Left lung (tissue), 4 donors: ENCODE measurements at regions not wholly inside any gene's neighbourhood (a gene's known extent, or its start where the extent isn't known, plus 50 kb on each side); places are given as distances from the start of the nearest gene placed in this dataset.

Source experiments
- ATAC-seq: fragments of 200-7000 bp; cut with Tn5 transposase; one replicate; pipeline ENCODE4 v1.9.1; 2020; ENCODE audit warnings: moderate library complexity
- DNase-seq, 4 donors: peaks; one replicate each; pipeline ENCODE4 v3.0.0-alpha.2; 2013 to 2020
- H3K27ac ChIP-seq, 2 donors: fragments of 200-600 bp; sonication (generic) in 1 of 2; one replicate each; pipeline versions ENCODE4 v1.5.0 to v1.8.0; 2020 to 2021
- H3K27me3 ChIP-seq, 2 donors: fragments of 200-600 bp; sonication (generic) in 1 of 2; one replicate each; pipeline versions ENCODE4 v1.5.0 to v1.8.0; 2020 to 2021
- H3K36me3 ChIP-seq, 2 donors: fragments of 200-600 bp; sonication (generic) in 1 of 2; one replicate each; pipeline versions ENCODE4 v1.5.0 to v1.8.0; 2020 to 2021
- H3K4me1 ChIP-seq, 2 donors: fragments of 200-600 bp; one replicate each; pipeline ENCODE4 v1.8.0; 2021
- H3K4me3 ChIP-seq, 2 donors: fragments of 200-600 bp; sonication (generic) in 1 of 2; one replicate each; pipeline versions ENCODE4 v1.5.0 to v1.8.0; 2020 to 2021; ENCODE audit warnings: mild to moderate bottlenecking in 1 of 2
- H3K9me3 ChIP-seq, 2 donors: fragments of 200-600 bp; sonication (generic) in 1 of 2; one replicate each; pipeline versions ENCODE4 v1.5.0 to v1.8.0; 2020 to 2021
- CTCF ChIP-seq, 2 donors: fragments of 200-600 bp; sonication (generic) in 1 of 2; IDR thresholded peaks; one replicate each; pipeline versions ENCODE4 v1.5.0 to v1.8.0; 2021; ENCODE audit warnings: antibody characterized with exemption in 2 of 2
- intact Hi-C, 2 donors: fragments of 100-400 bp; cut with DNase I; formaldehyde crosslinking; loops; one replicate each; pipeline versions ENCODE4 v1.11.2 to v1.14.2; 2022
- donor health status: DM: no; HTN: yes; CAD: no.
- donor health status: DM: no; HTN: no; CAD: no.

GRCh38 chr10:106508950-106509349, 655.6 kb downstream of the SORCS1 start:
- Histone ChIP-seq H3K4me1 (no peaks in the 10 kb centered on the region), H3K4me3 (no peak overlapping the region), H3K36me3 (no peaks in the 10 kb centered on the region), H3K27ac (no peak overlapping the region), H3K9me3 (no peaks in the 10 kb centered on the region), H3K27me3 (no peaks in the 10 kb centered on the region)
- intact Hi-C loops, result no loop called here
- no peak for ATAC-seq
- no peak for TF ChIP-seq CTCF (IDR thresholded peaks at IDR 0.05)
- DNase-seq, result no peak

GRCh38 chr10:106506526-106507283, 657.8 kb downstream of the SORCS1 start:
- DNase-seq, result no peak
- no peak for TF ChIP-seq CTCF (IDR thresholded peaks at IDR 0.05)
- intact Hi-C loops, result no loop called here
- no peak for ATAC-seq
- H3K27me3 ChIP-seq, result no peaks in the 10 kb centered on the region
- H3K4me3 ChIP-seq, result no peak overlapping the region
- no peak overlapping the region for H3K27ac ChIP-seq
- no peaks in the 10 kb centered on the region for H3K36me3 ChIP-seq
- no peaks in the 10 kb centered on the region for H3K9me3 ChIP-seq
- no peaks in the 10 kb centered on the region for H3K4me1 ChIP-seq

- intact Hi-C loops, result no loop called here
- Histone ChIP-seq H3K9me3 (no peaks in the 10 kb centered on the region), H3K27me3 (no peaks in the 10 kb centered on the region), H3K27ac (no peak overlapping the region), H3K4me3 (no peak overlapping the region), H3K36me3 (no peaks in the 10 kb centered on the region), H3K4me1 (no peaks in the 10 kb centered on the region)
- no peak for ATAC-seq
- no peak for TF ChIP-seq CTCF (IDR thresholded peaks at IDR 0.05)
- DNase-seq, result no peak
Measured at GRCh38 chr10:106504536-106504935, 660.0 kb downstream of the SORCS1 start.

- H3K4me1 ChIP-seq, result no peaks in the 10 kb centered on the region
- H3K27ac ChIP-seq, result no peak overlapping the region
- no peak for DNase-seq
- H3K9me3 ChIP-seq, result no peaks in the 10 kb centered on the region
- H3K27me3 ChIP-seq, result no peaks in the 10 kb centered on the region
- H3K36me3 ChIP-seq, result no peaks in the 10 kb centered on the region
- TF ChIP-seq CTCF (IDR thresholded peaks at IDR 0.05), result no peak
- intact Hi-C loops, result no loop called here
- H3K4me3 ChIP-seq, result no peak overlapping the region
- ATAC-seq, result no peak
Measured at GRCh38 chr10:106502641-106503040, 661.9 kb downstream of the SORCS1 start.

- DNase-seq, result no peak
- peaks cover 0 to under 1% of the 10 kb centered on the region in 2 donors for H3K9me3 ChIP-seq
- H3K4me1 ChIP-seq, result no peaks in the 10 kb centered on the region
- H3K36me3 ChIP-seq, result no peaks in the 10 kb centered on the region
- no peak for ATAC-seq
- intact Hi-C loops, result no loop called here
- H3K27me3 ChIP-seq, result no peaks in the 10 kb centered on the region
- H3K4me3 ChIP-seq, result no peak overlapping the region
- no peak overlapping the region for H3K27ac ChIP-seq
- no peak for TF ChIP-seq CTCF (IDR thresholded peaks at IDR 0.05)
Measured at GRCh38 chr10:106500925-106501525, 663.5 kb downstream of the SORCS1 start.
